GM23338 (cell line): ENCODE measurements at regions not wholly inside any gene's neighbourhood (a gene's known extent, or its start where the extent isn't known, plus 50 kb on each side); places are given as distances from the start of the nearest gene placed in this dataset.

Experiments used
- ATAC-seq: fragments of 200-7000 bp; cut with Tn5 transposase; 3 replicates; pipeline ENCODE4 v1.9.1; 2020
- DNase-seq: peaks from one replicate; pipeline ENCODE4 v3.0.0-alpha.2; 2015; ENCODE audit warnings: low spot score
- H2AFZ ChIP-seq: fragments of 200-600 bp; sonication (generic); 2 replicates; pipeline ENCODE4 v1.8.0; 2016; ENCODE audit warnings: antibody characterized with exemption, mild to moderate bottlenecking, moderate library complexity
- H3F3A ChIP-seq: fragments of 200-600 bp; sonication (generic); replicated peaks from 2 replicates; pipeline ENCODE4 v1.8.0; 2017; ENCODE audit warnings: antibody characterized with exemption, mixed run types, low read depth
- H3K27ac ChIP-seq: fragments of 200-600 bp; sonication (generic); 2 replicates; pipeline ENCODE4 v1.6.1; 2016; ENCODE audit warnings: low read depth
- H3K27me3 ChIP-seq: fragments of 200-600 bp; sonication (generic); 2 replicates; pipeline ENCODE4 v1.8.0; 2016; ENCODE audit warnings: mild to moderate bottlenecking, mixed run types, moderate library complexity; ENCODE audit not compliant: insufficient read depth
- H3K36me3 ChIP-seq: fragments of 200-600 bp; sonication (generic); 2 replicates; pipeline ENCODE4 v1.8.0; 2016; ENCODE audit warnings: mild to moderate bottlenecking; ENCODE audit not compliant: insufficient read depth
- H3K4me1 ChIP-seq: fragments of 200-600 bp; sonication (generic); 2 replicates; pipeline ENCODE4 v1.8.0; 2016; ENCODE audit warnings: mild to moderate bottlenecking, moderate library complexity; ENCODE audit not compliant: insufficient read depth
- H3K4me2 ChIP-seq: fragments of 200-600 bp; sonication (generic); 2 replicates; pipeline ENCODE4 v1.7.1; 2017; ENCODE audit warnings: mixed run types
- H3K4me3 ChIP-seq: fragments of 200-600 bp; sonication (generic); 2 replicates; pipeline ENCODE4 v1.6.1; 2016; ENCODE audit warnings: mixed run types
- H3K79me2 ChIP-seq: fragments of 200-600 bp; sonication (generic); replicated peaks from 2 replicates; pipeline ENCODE4 v1.8.0; 2017; ENCODE audit warnings: mild to moderate bottlenecking; ENCODE audit not compliant: insufficient read depth
- H3K9me2 ChIP-seq: fragments of 200-600 bp; sonication (generic); 2 replicates; pipeline ENCODE4 v1.8.0; 2017; ENCODE audit not compliant: insufficient read depth
- H4K20me1 ChIP-seq: fragments of 200-600 bp; sonication (generic); replicated peaks from 2 replicates; pipeline ENCODE4 v1.8.0; 2017; ENCODE audit warnings: mild to moderate bottlenecking; ENCODE audit not compliant: insufficient read depth
- H3K27ac Mint-ChIP-seq: 2 replicates; pipeline ENCODE4 v1.8.0; 2020; ENCODE audit warnings: inconsistent platforms, mild to moderate bottlenecking, moderate library complexity, mixed read lengths
- H3K27me3 Mint-ChIP-seq: 3 replicates; pipeline ENCODE4 v1.8.0; 2022; ENCODE audit warnings: low read depth, mild to moderate bottlenecking, moderate library complexity, mixed read lengths, inconsistent platforms; ENCODE audit not compliant: insufficient read depth, poor library complexity
- H3K36me3 Mint-ChIP-seq: 3 replicates; pipeline ENCODE4 v1.8.0; 2021; ENCODE audit warnings: low read depth, mild to moderate bottlenecking, inconsistent platforms, moderate library complexity, mixed read lengths
- H3K4me1 Mint-ChIP-seq: 3 replicates; pipeline ENCODE4 v1.8.0; 2020; ENCODE audit warnings: mild to moderate bottlenecking, inconsistent platforms, mixed read lengths
- H3K4me3 Mint-ChIP-seq: 3 replicates; pipeline ENCODE4 v1.8.0; 2021; ENCODE audit warnings: moderate library complexity, mild to moderate bottlenecking, inconsistent platforms, mixed read lengths
- H3K9me3 Mint-ChIP-seq: 3 replicates; pipeline ENCODE4 v1.8.0; 2020; ENCODE audit warnings: moderate library complexity, mild to moderate bottlenecking, inconsistent platforms, mixed read lengths
- EZH2 ChIP-seq: fragments of 200-600 bp; sonication (generic); IDR thresholded peaks from one replicate; pipeline ENCODE4 v1.8.0; 2017; ENCODE audit warnings: antibody characterized with exemption, mild to moderate bottlenecking, low read depth; ENCODE audit not compliant: unreplicated experiment
- NANOG ChIP-seq: IDR thresholded peaks from 2 replicates; pipeline ENCODE4 v1.6.1; 2016; ENCODE audit warnings: antibody characterized with exemption, borderline replicate concordance
- POLR2AphosphoS5 ChIP-seq: IDR thresholded peaks from 2 replicates; pipeline ENCODE4 v1.6.1; 2016; ENCODE audit warnings: antibody characterized with exemption, low read depth
- ZNF331 ChIP-seq: fragments of 250-450 bp; sonication (Bioruptor Pico); IDR thresholded peaks from 2 replicates; pipeline ENCODE4 v1.5.0; 2020; ENCODE audit warnings: low read depth, mild to moderate bottlenecking, moderate library complexity
- TF ChIP-seq, protein P1 (sequence below), 2 experiments: fragments of 200-600 bp in 1 of 2; sonication (generic) in 1 of 2; conservative IDR thresholded peaks; 2 replicates each; pipeline versions ENCODE4 v1.5.1 to v1.6.1; 2016 to 2017; ENCODE audit warnings: antibody characterized with exemption in 2 of 2, low read depth in 2 of 2, mild to moderate bottlenecking in 2 of 2, moderate library complexity in 1 of 2
- TF ChIP-seq, protein P2 (sequence below): IDR thresholded peaks from one replicate; pipeline ENCODE4 v1.6.1; 2018; ENCODE audit warnings: antibody characterized with exemption; ENCODE audit not compliant: unreplicated experiment
- TF ChIP-seq, protein P3 (sequence below): fragments of 250-450 bp; sonication (Bioruptor Pico); IDR thresholded peaks from 2 replicates; pipeline ENCODE4 v1.5.0; 2020; ENCODE audit warnings: mild to moderate bottlenecking, moderate library complexity

DNA sequence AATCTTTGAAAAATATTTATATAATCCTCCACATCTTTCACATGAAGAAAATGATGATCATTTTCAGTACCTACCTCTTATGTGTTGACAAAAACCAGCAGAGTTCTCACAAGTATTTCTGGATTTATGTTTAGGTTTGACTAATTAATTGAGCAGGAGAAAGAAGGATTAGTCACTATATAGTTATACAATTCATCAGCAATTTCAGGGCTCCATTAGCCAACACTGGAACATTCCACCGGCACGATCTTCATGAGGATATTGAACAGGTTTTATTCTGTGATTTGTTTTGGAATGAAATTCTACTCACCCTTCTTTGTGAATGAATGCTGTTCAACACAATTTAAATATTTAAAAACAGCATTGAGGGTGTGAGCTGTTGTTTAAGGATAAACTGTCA is 163.2 kb downstream of the SEM1 start:
- H3K9me3 Mint-ChIP-seq = no peaks in the 10 kb centered on the region
- Histone ChIP-seq H3K27ac (no peak overlapping the region), H2AFZ (no peak overlapping the region), H4K20me1 (no peaks in the 10 kb centered on the region), H3K79me2 (no peaks in the 10 kb centered on the region), H3K4me1 (no peaks in the 10 kb centered on the region), H3K9me2 (no peaks in the 10 kb centered on the region), H3F3A (no peaks in the 10 kb centered on the region), H3K36me3 (no peaks in the 10 kb centered on the region), H3K4me2 (no peak overlapping the region), H3K27me3 (no peaks in the 10 kb centered on the region), H3K4me3 (no peak overlapping the region)
- no peaks in the 10 kb centered on the region for H3K36me3 Mint-ChIP-seq
- DNase-seq (no peak), ATAC-seq (no peak)
- TF ChIP-seq, protein P1, sequence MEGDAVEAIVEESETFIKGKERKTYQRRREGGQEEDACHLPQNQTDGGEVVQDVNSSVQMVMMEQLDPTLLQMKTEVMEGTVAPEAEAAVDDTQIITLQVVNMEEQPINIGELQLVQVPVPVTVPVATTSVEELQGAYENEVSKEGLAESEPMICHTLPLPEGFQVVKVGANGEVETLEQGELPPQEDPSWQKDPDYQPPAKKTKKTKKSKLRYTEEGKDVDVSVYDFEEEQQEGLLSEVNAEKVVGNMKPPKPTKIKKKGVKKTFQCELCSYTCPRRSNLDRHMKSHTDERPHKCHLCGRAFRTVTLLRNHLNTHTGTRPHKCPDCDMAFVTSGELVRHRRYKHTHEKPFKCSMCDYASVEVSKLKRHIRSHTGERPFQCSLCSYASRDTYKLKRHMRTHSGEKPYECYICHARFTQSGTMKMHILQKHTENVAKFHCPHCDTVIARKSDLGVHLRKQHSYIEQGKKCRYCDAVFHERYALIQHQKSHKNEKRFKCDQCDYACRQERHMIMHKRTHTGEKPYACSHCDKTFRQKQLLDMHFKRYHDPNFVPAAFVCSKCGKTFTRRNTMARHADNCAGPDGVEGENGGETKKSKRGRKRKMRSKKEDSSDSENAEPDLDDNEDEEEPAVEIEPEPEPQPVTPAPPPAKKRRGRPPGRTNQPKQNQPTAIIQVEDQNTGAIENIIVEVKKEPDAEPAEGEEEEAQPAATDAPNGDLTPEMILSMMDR (conservative IDR thresholded peaks at IDR 0.05; ENCODE audit: low read depth in 2 of 2) = no peak
- no peak for TF ChIP-seq EZH2
- TF ChIP-seq NANOG = no peak
- no peak for TF ChIP-seq ZNF331 (CRISPR knock-in tag)
- TF ChIP-seq POLR2AphosphoS5 = no peak
- TF ChIP-seq, protein P2, sequence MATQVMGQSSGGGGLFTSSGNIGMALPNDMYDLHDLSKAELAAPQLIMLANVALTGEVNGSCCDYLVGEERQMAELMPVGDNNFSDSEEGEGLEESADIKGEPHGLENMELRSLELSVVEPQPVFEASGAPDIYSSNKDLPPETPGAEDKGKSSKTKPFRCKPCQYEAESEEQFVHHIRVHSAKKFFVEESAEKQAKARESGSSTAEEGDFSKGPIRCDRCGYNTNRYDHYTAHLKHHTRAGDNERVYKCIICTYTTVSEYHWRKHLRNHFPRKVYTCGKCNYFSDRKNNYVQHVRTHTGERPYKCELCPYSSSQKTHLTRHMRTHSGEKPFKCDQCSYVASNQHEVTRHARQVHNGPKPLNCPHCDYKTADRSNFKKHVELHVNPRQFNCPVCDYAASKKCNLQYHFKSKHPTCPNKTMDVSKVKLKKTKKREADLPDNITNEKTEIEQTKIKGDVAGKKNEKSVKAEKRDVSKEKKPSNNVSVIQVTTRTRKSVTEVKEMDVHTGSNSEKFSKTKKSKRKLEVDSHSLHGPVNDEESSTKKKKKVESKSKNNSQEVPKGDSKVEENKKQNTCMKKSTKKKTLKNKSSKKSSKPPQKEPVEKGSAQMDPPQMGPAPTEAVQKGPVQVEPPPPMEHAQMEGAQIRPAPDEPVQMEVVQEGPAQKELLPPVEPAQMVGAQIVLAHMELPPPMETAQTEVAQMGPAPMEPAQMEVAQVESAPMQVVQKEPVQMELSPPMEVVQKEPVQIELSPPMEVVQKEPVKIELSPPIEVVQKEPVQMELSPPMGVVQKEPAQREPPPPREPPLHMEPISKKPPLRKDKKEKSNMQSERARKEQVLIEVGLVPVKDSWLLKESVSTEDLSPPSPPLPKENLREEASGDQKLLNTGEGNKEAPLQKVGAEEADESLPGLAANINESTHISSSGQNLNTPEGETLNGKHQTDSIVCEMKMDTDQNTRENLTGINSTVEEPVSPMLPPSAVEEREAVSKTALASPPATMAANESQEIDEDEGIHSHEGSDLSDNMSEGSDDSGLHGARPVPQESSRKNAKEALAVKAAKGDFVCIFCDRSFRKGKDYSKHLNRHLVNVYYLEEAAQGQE = no peak
- TF ChIP-seq, protein P3, sequence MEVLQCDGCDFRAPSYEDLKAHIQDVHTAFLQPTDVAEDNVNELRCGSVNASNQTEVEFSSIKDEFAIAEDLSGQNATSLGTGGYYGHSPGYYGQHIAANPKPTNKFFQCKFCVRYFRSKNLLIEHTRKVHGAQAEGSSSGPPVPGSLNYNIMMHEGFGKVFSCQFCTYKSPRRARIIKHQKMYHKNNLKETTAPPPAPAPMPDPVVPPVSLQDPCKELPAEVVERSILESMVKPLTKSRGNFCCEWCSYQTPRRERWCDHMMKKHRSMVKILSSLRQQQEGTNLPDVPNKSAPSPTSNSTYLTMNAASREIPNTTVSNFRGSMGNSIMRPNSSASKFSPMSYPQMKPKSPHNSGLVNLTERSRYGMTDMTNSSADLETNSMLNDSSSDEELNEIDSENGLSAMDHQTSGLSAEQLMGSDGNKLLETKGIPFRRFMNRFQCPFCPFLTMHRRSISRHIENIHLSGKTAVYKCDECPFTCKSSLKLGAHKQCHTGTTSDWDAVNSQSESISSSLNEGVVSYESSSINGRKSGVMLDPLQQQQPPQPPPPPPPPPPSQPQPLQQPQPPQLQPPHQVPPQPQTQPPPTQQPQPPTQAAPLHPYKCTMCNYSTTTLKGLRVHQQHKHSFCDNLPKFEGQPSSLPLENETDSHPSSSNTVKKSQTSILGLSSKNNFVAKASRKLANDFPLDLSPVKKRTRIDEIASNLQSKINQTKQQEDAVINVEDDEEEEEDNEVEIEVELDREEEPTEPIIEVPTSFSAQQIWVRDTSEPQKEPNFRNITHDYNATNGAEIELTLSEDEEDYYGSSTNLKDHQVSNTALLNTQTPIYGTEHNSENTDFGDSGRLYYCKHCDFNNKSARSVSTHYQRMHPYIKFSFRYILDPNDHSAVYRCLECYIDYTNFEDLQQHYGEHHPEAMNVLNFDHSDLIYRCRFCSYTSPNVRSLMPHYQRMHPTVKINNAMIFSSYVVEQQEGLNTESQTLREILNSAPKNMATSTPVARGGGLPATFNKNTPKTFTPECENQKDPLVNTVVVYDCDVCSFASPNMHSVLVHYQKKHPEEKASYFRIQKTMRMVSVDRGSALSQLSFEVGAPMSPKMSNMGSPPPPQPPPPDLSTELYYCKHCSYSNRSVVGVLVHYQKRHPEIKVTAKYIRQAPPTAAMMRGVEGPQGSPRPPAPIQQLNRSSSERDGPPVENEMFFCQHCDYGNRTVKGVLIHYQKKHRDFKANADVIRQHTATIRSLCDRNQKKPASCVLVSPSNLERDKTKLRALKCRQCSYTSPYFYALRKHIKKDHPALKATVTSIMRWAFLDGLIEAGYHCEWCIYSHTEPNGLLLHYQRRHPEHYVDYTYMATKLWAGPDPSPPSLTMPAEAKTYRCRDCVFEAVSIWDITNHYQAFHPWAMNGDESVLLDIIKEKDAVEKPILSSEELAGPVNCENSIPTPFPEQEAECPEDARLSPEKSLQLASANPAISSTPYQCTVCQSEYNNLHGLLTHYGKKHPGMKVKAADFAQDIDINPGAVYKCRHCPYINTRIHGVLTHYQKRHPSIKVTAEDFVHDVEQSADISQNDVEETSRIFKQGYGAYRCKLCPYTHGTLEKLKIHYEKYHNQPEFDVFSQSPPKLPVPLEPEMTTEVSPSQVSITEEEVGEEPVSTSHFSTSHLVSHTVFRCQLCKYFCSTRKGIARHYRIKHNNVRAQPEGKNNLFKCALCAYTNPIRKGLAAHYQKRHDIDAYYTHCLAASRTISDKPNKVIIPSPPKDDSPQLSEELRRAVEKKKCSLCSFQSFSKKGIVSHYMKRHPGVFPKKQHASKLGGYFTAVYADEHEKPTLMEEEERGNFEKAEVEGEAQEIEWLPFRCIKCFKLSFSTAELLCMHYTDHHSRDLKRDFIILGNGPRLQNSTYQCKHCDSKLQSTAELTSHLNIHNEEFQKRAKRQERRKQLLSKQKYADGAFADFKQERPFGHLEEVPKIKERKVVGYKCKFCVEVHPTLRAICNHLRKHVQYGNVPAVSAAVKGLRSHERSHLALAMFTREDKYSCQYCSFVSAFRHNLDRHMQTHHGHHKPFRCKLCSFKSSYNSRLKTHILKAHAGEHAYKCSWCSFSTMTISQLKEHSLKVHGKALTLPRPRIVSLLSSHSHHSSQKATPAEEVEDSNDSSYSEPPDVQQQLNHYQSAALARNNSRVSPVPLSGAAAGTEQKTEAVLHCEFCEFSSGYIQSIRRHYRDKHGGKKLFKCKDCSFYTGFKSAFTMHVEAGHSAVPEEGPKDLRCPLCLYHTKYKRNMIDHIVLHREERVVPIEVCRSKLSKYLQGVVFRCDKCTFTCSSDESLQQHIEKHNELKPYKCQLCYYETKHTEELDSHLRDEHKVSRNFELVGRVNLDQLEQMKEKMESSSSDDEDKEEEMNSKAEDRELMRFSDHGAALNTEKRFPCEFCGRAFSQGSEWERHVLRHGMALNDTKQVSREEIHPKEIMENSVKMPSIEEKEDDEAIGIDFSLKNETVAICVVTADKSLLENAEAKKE (CRISPR knock-in tag) = no peak
- H3K27ac Mint-ChIP-seq = no peak overlapping the region
- no peaks in the 10 kb centered on the region for H3K4me1 Mint-ChIP-seq
- peaks cover 1% of the 10 kb centered on the region for H3K27me3 Mint-ChIP-seq
- H3K4me3 Mint-ChIP-seq = no peak overlapping the region
